HepG2 (cell line): ENCODE measurements at regions not wholly inside any gene's neighbourhood (a gene's known extent, or its start where the extent isn't known, plus 50 kb on each side); places are given as distances from the start of the nearest gene placed in this dataset.

ENCODE experiments used
- ATAC-seq: fragments of 200-7000 bp; cut with Tn5 transposase; 3 replicates; pipeline ENCODE4 v1.9.1; 2020; ENCODE audit warnings: mild to moderate bottlenecking, moderate library complexity
- BruUV-seq: library from RNA; stranded (reverse); fragments of 400-500 nt; replicated peaks from 2 replicates; lab custom pipeline; 2021; lab: Mats Ljungman, UMichigan
- CTCF ChIA-PET: fragments of 300-600 bp; formaldehyde crosslinking; extraction: SDS; loops from one replicate; lab custom pipeline; 2021; ENCODE audit warnings: low total read pairs, inconsistent platforms, low intra/inter-chr PET ratio; lab: Yijun Ruan, JAX
- POLR2A ChIA-PET: fragments of 350-600 bp; sonication (Branson Sonifier 250); formaldehyde crosslinking; loops from one replicate; lab custom pipeline; 2020; ENCODE audit warnings: antibody characterized with exemption, inconsistent platforms; lab: Yijun Ruan, JAX
- DNase-seq: peaks from one replicate; pipeline ENCODE4 v3.0.0-alpha.2; 2015; ENCODE audit warnings: low spot score
- FAIRE-seq: peaks from 3 replicates; lab custom pipeline; 2011; peaks lifted over from hg19 to GRCh38; lab: Jason Lieb, UNC
- H2AFZ ChIP-seq: one replicate; pipeline ENCODE4 v1.6.1; 2011; ENCODE audit warnings: low read length, inconsistent platforms
- H3K27ac ChIP-seq: fragments of 300-600 bp; 3 replicates; pipeline ENCODE4 v1.8.0; 2011; ENCODE audit warnings: mixed run types, mild to moderate bottlenecking, mixed read lengths, low read length, inconsistent platforms; ENCODE audit not compliant: insufficient read depth; ENCODE audit errors: extremely low read length
- H3K27me3 ChIP-seq, 2 experiments: fragments of 200-600 bp in 1 of 2; 2 replicates in 1 of 2; 3 replicates in 1 of 2; pipeline versions ENCODE4 v1.6.0 to v1.8.0; 2011; ENCODE audit warnings: low read length in 2 of 2, mild to moderate bottlenecking in 2 of 2, moderate library complexity in 2 of 2, inconsistent platforms in 1 of 2; ENCODE audit not compliant: insufficient read depth in 2 of 2, control insufficient read depth in 1 of 2
- H3K36me3 ChIP-seq, 2 experiments: fragments of 200-600 bp in 1 of 2; replicated peaks in 1 of 2; 2 replicates in 1 of 2; 3 replicates in 1 of 2; pipeline versions ENCODE4 v1.5.1 to v1.8.0; 2011; ENCODE audit warnings: low read length in 2 of 2, inconsistent platforms in 1 of 2; ENCODE audit not compliant: insufficient read depth in 2 of 2, control insufficient read depth in 1 of 2
- H3K4me1 ChIP-seq: 2 replicates; pipeline ENCODE4 v1.5.1; 2012; ENCODE audit warnings: low read length, inconsistent platforms; ENCODE audit not compliant: insufficient read depth
- H3K4me2 ChIP-seq: 2 replicates; pipeline ENCODE4 v1.6.0; 2011; ENCODE audit warnings: low read depth, low read length, inconsistent platforms
- H3K4me3 ChIP-seq, 3 experiments: fragments of 200-600 bp in 1 of 3; sonication (generic), shearing (Covaris generic) in 1 of 3; replicated peaks in 1 of 3; 2 replicates each; pipeline ENCODE4 v1.5.1; 2011 to 2016; ENCODE audit warnings: low read length in 3 of 3, inconsistent platforms in 2 of 3, low read depth in 2 of 3, mild to moderate bottlenecking in 2 of 3, control low read depth in 1 of 3, mixed read lengths in 1 of 3; ENCODE audit not compliant: insufficient read depth in 1 of 3
- H3K79me2 ChIP-seq: one replicate; pipeline ENCODE4 v1.6.1; 2011; ENCODE audit warnings: low read length, inconsistent platforms; ENCODE audit not compliant: insufficient read depth
- H3K9ac ChIP-seq: 2 replicates; pipeline ENCODE4 v1.6.0; 2011; ENCODE audit warnings: mild to moderate bottlenecking, low read depth, low read length, inconsistent platforms; ENCODE audit not compliant: insufficient read depth
- H3K9me3 ChIP-seq: 2 replicates; pipeline ENCODE4 v1.5.1; 2012; ENCODE audit warnings: mild to moderate bottlenecking, low read length
- H4K20me1 ChIP-seq: 2 replicates; pipeline ENCODE4 v1.6.0; 2011; ENCODE audit warnings: inconsistent platforms, mild to moderate bottlenecking, low read length, moderate library complexity; ENCODE audit not compliant: insufficient read depth
- CCAR2 ChIP-seq: fragments of 200-400 bp; formaldehyde crosslinking; optimal IDR thresholded peaks from 2 replicates; pipeline ENCODE3; 2018; ENCODE audit warnings: low read depth, mild to moderate bottlenecking, low read length, moderate library complexity
- CERS6 ChIP-seq: sonication (generic); formaldehyde crosslinking; IDR thresholded peaks from 2 replicates; pipeline ENCODE4 v1.5.0; 2020; ENCODE audit warnings: missing genetic modification reagents
- CREM ChIP-seq, 2 experiments: sonication (generic) in 1 of 2; formaldehyde crosslinking in 1 of 2; IDR thresholded peaks; 2 replicates each; pipeline versions ENCODE4 v1.4.0 to v1.6.1; 2016 to 2020; ENCODE audit warnings: antibody characterized with exemption in 1 of 2, mild to moderate bottlenecking in 1 of 2, missing genetic modification reagents in 1 of 2
- CTCF ChIP-seq: sonication (generic); formaldehyde crosslinking; IDR thresholded peaks from 2 replicates; pipeline ENCODE4 v1.5.0; 2020; ENCODE audit warnings: mild to moderate bottlenecking, missing genetic modification reagents, moderate library complexity
- HMG20A ChIP-seq: IDR thresholded peaks from 2 replicates; pipeline ENCODE4 v1.6.1; 2016; ENCODE audit warnings: borderline replicate concordance
- MYPOP ChIP-seq: sonication (generic); formaldehyde crosslinking; IDR thresholded peaks from 2 replicates; pipeline ENCODE4 v1.8.1; 2023; ENCODE audit warnings: mild to moderate bottlenecking, moderate library complexity, missing genetic modification reagents
- REXO4 ChIP-seq: sonication (generic); formaldehyde crosslinking; IDR thresholded peaks from 2 replicates; pipeline ENCODE4 v1.8.0; 2022; ENCODE audit warnings: missing genetic modification reagents, mild to moderate bottlenecking, borderline replicate concordance
- THYN1 ChIP-seq: sonication (generic); formaldehyde crosslinking; IDR thresholded peaks from 2 replicates; pipeline ENCODE4 v1.8.1; 2023; ENCODE audit warnings: low read depth, mild to moderate bottlenecking, moderate library complexity, missing genetic modification reagents, borderline replicate concordance
- ZFP36 ChIP-seq: fragments of 150-350 bp; IDR thresholded peaks from 2 replicates; pipeline ENCODE4 v1.6.1; 2018; ENCODE audit warnings: borderline replicate concordance, low read length, low read depth; ENCODE audit not compliant: partially characterized antibody
- ZNF143 ChIP-seq: sonication (generic); formaldehyde crosslinking; IDR thresholded peaks from 2 replicates; pipeline ENCODE4 v1.4.0; 2020; ENCODE audit warnings: missing genetic modification reagents
- ZNF253 ChIP-seq: sonication (generic); formaldehyde crosslinking; IDR thresholded peaks from 2 replicates; pipeline ENCODE4 v1.8.0; 2022; ENCODE audit warnings: mild to moderate bottlenecking, missing genetic modification reagents, borderline replicate concordance
- ZNF362 ChIP-seq: sonication (generic); formaldehyde crosslinking; IDR thresholded peaks from 2 replicates; pipeline ENCODE4 v1.4.0; 2020; ENCODE audit warnings: missing genetic modification reagents, mild to moderate bottlenecking, borderline replicate concordance
- ZNF709 ChIP-seq: sonication (generic); formaldehyde crosslinking; IDR thresholded peaks from 2 replicates; pipeline ENCODE4 v1.5.0; 2020; ENCODE audit warnings: mild to moderate bottlenecking, missing genetic modification reagents
- WGBS: methylation state at CpG from one replicate; pipeline ENCODE4 v1.1.6; 2017; ENCODE audit warnings: low lambda C conversion rate; 5-methylcytosine and 5-hydroxymethylcytosine counted together
- in situ Hi-C: cut with HindIII; loops from 2 replicates; pipeline ENCODE4 v1.10.0; 2017; ENCODE audit warnings: low pct_unique_long_range_greater_than_20kb; ENCODE audit not compliant: extremely low pct_ligation_motif_present
- intact Hi-C: fragments of 100-400 bp; cut with micrococcal nuclease; formaldehyde crosslinking; loops from one replicate; pipeline ENCODE4 v1.10.0; 2022; ENCODE audit not compliant: unreplicated experiment
- TF ChIP-seq, protein P1 (sequence below): IDR thresholded peaks from 2 replicates; pipeline ENCODE4 v1.6.1; 2016; ENCODE audit warnings: mild to moderate bottlenecking, missing biosample characterization, missing genetic modification reagents
- TF ChIP-seq, protein P2 (sequence below): sonication (generic); formaldehyde crosslinking; IDR thresholded peaks from 2 replicates; pipeline ENCODE4 v1.5.0; 2020; ENCODE audit warnings: missing genetic modification reagents

DNA sequence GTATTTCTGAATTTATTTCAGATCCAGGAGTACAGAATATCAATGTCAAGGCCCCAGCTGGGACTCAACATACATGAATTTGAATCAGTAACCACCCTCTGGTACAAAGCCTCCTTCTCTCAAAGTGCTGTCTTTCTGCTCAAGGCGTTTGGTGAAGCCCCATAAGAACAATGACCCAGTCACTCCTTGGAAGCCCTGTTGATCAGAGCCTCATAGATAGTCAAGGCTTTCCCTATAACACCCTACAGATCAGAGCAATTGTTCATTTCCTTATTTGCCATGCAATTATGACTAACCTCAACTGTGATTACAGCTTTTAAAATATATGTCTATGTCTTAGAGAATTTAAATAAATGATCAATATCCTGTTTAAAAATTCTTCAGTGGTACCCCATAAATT lies 159.1 kb upstream of the CREB1 start:
- no peaks in the 10 kb centered on the region for H3K36me3 ChIP-seq
- no peak for DNase-seq
- no peak for FAIRE-seq
- 0% methylated on average over 1 of the region's 1 CpG for WGBS
- H3K9ac ChIP-seq: no peak overlapping the region
- TF ChIP-seq CTCF (CRISPR knock-in tag) (no peak), CCAR2 (no peak), ZNF709 (CRISPR knock-in tag) (no peak), HMG20A (CRISPR knock-in tag) (no peak), CREM (IDR thresholded peaks at IDR 0.05) (no peak), CREM (CRISPR knock-in tag; IDR thresholded peaks at IDR 0.05) (no peak), ZNF143 (CRISPR knock-in tag) (no peak), THYN1 (CRISPR knock-in tag) (no peak), ZNF362 (CRISPR knock-in tag) (no peak), MYPOP (CRISPR knock-in tag) (no peak), ZFP36 (no peak), ZNF253 (CRISPR knock-in tag) (no peak), CERS6 (CRISPR knock-in tag) (no peak), REXO4 (no peak)
- TF ChIP-seq, protein P1, sequence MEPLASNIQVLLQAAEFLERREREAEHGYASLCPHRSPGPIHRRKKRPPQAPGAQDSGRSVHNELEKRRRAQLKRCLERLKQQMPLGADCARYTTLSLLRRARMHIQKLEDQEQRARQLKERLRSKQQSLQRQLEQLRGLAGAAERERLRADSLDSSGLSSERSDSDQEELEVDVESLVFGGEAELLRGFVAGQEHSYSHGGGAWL (CRISPR knock-in tag): no peak
- TF ChIP-seq, protein P2, sequence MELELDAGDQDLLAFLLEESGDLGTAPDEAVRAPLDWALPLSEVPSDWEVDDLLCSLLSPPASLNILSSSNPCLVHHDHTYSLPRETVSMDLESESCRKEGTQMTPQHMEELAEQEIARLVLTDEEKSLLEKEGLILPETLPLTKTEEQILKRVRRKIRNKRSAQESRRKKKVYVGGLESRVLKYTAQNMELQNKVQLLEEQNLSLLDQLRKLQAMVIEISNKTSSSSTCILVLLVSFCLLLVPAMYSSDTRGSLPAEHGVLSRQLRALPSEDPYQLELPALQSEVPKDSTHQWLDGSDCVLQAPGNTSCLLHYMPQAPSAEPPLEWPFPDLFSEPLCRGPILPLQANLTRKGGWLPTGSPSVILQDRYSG (CRISPR knock-in tag): no peak
- H3K27me3 ChIP-seq: no peaks in the 10 kb centered on the region
- H3K79me2 ChIP-seq: no peaks in the 10 kb centered on the region
- intact Hi-C loops: no loop called here
- ATAC-seq: no peak
- BruUV-seq: no TSS peak
- no peak overlapping the region for H2AFZ ChIP-seq
- ChIA-PET CTCF (no interaction called here), POLR2A (no interaction called here)
- no peaks in the 10 kb centered on the region for H3K4me1 ChIP-seq
- H3K4me2 ChIP-seq: no peak overlapping the region
- in situ Hi-C loops: no loop called here
- no peaks in the 10 kb centered on the region for H3K9me3 ChIP-seq
- no peaks in the 10 kb centered on the region for H4K20me1 ChIP-seq
- H3K4me3 ChIP-seq: no peak overlapping the region
- no peak overlapping the region for H3K27ac ChIP-seq
